ENCODE measurements at regions not wholly inside any gene's neighbourhood (a gene's known extent, or its start where the extent isn't known, plus 50 kb on each side); places are given as distances from the start of the nearest gene placed in this dataset.
"Not testable (repeated sequence)": the region's sequence is repeated elsewhere in the genome, so short reads cannot be mapped to it uniquely, and the experiment has no call there.

- no peak for DNase-seq
Observed at GRCh38 chr2:59354498-59354897, 1113.4 kb upstream of the FANCL start.

GRCh38 chr2:59353306-59353921 is 1112.3 kb upstream of the FANCL start:
- DNase-seq: no peak

- DNase-seq: no peak
Observed at GRCh38 chr2:59342166-59342565, 1101.0 kb upstream of the FANCL start.

GRCh38 chr2:59339837-59340207 is 1098.7 kb upstream of the FANCL start:
- DNase-seq: no peak

- DNase-seq: no peak
Observed at GRCh38 chr2:59339121-59339836, 1098.2 kb upstream of the FANCL start.

- no peak for DNase-seq
Observed at GRCh38 chr2:59333007-59333406, 1091.9 kb upstream of the FANCL start.

- not testable (repeated sequence) for DNase-seq
Observed at GRCh38 chr2:59326581-59327365, 1085.6 kb upstream of the FANCL start.

GRCh38 chr2:59322870-59323269 is 1081.7 kb upstream of the FANCL start:
- DNase-seq: no peak

GRCh38 chr2:59322005-59322404 is 1080.9 kb upstream of the FANCL start:
- DNase-seq: no peak

- DNase-seq: no peak
Observed at GRCh38 chr2:59314031-59314766, 1073.1 kb upstream of the FANCL start.

GRCh38 chr2:59312967-59313940 is 1072.1 kb upstream of the FANCL start:
- no peak for DNase-seq

GRCh38 chr2:59312029-59312428 is 1070.9 kb upstream of the FANCL start:
- DNase-seq: no peak

GRCh38 chr2:59308108-59308507 is 1067.0 kb upstream of the FANCL start:
- no peak for DNase-seq

GRCh38 chr2:59307196-59307595 is 1066.1 kb upstream of the FANCL start:
- DNase-seq: no peak

GRCh38 chr2:59303272-59303671 is 1062.1 kb upstream of the FANCL start:
- DNase-seq: no peak

- no peak for DNase-seq
Observed at GRCh38 chr2:59302683-59303082, 1061.6 kb upstream of the FANCL start.

GRCh38 chr2:59301466-59302402 is 1060.6 kb upstream of the FANCL start:
- peak; percentile 88 for DNase-seq

GRCh38 chr2:59297816-59298215 is 1056.7 kb upstream of the FANCL start:
- no peak for DNase-seq

- DNase-seq: peak; percentile 5
Observed at GRCh38 chr2:59296279-59296678, 1055.2 kb upstream of the FANCL start.

- no peak for DNase-seq
Observed at GRCh38 chr2:59295524-59296162, 1054.5 kb upstream of the FANCL start.

Measured in fibroblast of skin of right quadriceps (primary cell).